Body of pancreas (tissue), 4 donors: ENCODE measurements at regions not wholly inside any gene's neighbourhood (a gene's known extent, or its start where the extent isn't known, plus 50 kb on each side); places are given as distances from the start of the nearest gene placed in this dataset.

ENCODE experiments used
- ATAC-seq: fragments of 150-250 bp; one replicate; pipeline ENCODE4 v1.9.1; 2016
- DNase-seq, 4 donors: peaks; one replicate each; pipeline ENCODE4 v3.0.0-alpha.2; 2019
- H3K27ac ChIP-seq, 4 donors: fragments of 200-600 bp; sonication (generic); 1 replicate in 3 of 4; 2 replicates in 1 of 4; pipeline versions ENCODE4 v1.5.1 to v1.6.1; 2016 to 2019; ENCODE audit warnings: mild to moderate bottlenecking in 1 of 4, mixed read lengths in 1 of 4, moderate library complexity in 1 of 4
- H3K27me3 ChIP-seq, 2 donors: fragments of 200-600 bp; sonication (generic); one replicate each; pipeline ENCODE4 v1.6.0; 2016; ENCODE audit warnings: mild to moderate bottlenecking in 1 of 2
- H3K36me3 ChIP-seq, 2 donors: fragments of 200-600 bp; sonication (generic); replicated peaks in 1 of 2; 2 replicates each; pipeline ENCODE4 v1.5.1; 2016; ENCODE audit warnings: low read depth in 2 of 2; ENCODE audit not compliant: insufficient read depth in 1 of 2
- H3K4me1 ChIP-seq: fragments of 200-600 bp; sonication (generic); one replicate; pipeline ENCODE4 v1.6.0; 2016
- H3K4me3 ChIP-seq, 2 donors: fragments of 200-600 bp; sonication (generic); 1 replicate in 1 of 2; 2 replicates in 1 of 2; pipeline ENCODE4 v1.5.1; 2016 to 2019
- H3K9me3 ChIP-seq, 3 donors: fragments of 200-600 bp; sonication (generic); 1 replicate in 2 of 3; 2 replicates in 1 of 3; pipeline ENCODE4 v1.5.1; 2016
- CTCF ChIP-seq, 7 experiments: fragments of 450-650 bp in 4 of 7; fragments of 200-600 bp in 3 of 7; sonication (generic) in 3 of 7; IDR thresholded peaks; one replicate each; pipeline ENCODE4 v1.5.1; 2016 to 2019; ENCODE audit warnings: antibody characterized with exemption in 7 of 7
- POLR2A ChIP-seq, 3 donors: fragments of 450-650 bp; IDR thresholded peaks; one replicate each; pipeline ENCODE4 v1.6.1; 2016; ENCODE audit warnings: antibody characterized with exemption in 3 of 3, mild to moderate bottlenecking in 2 of 3
- WGBS, 2 donors: methylation state at CpG; one replicate each; pipeline ENCODE4 v1.1.5; 2017; 5-methylcytosine and 5-hydroxymethylcytosine counted together
- intact Hi-C: fragments of 100-400 bp; cut with DNase I; formaldehyde crosslinking; loops from one replicate; pipeline ENCODE4 v1.15.1; 2023

DNA sequence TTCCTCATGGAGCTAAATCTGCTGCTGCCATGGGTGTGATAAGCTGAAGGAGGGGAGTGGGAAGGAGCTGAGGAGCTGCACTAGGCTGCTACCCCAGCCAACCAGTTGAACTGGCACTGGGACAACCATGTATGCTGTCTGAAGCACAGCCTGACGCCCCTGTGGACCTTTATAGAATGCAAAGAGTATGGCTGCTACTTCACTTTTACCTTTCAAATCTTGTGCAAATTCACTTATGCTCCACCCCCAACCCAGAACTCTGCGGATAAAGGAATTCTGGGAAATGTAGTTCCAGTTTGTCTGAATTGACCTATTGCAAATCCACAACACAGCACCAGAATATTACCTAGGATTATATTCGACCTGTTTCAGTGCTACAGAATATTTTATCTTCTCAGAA lies 217.4 kb upstream of the SLC35B3 start:
- WGBS, 2 donors: 60 to 69% methylated on average over 3 of the region's 3 CpGs
- H3K27me3 ChIP-seq: no peaks in the 10 kb centered on the region
- no peak overlapping the region for H3K27ac ChIP-seq
- H3K9me3 ChIP-seq: no peaks in the 10 kb centered on the region
- no peak for ATAC-seq
- H3K4me1 ChIP-seq: no peaks in the 10 kb centered on the region
- TF ChIP-seq CTCF (IDR thresholded peaks at IDR 0.05) (no peak), POLR2A (IDR thresholded peaks at IDR 0.05) (no peak)
- no peak overlapping the region for H3K4me3 ChIP-seq
- no peak for DNase-seq
- intact Hi-C loops: no loop called here
- H3K36me3 ChIP-seq: no peaks in the 10 kb centered on the region

- intact Hi-C loops: no loop called here
- Histone ChIP-seq H3K4me1 (no peaks in the 10 kb centered on the region), H3K36me3 (no peaks in the 10 kb centered on the region), H3K27me3 (no peaks in the 10 kb centered on the region), H3K27ac (no peak overlapping the region), H3K9me3 (no peaks in the 10 kb centered on the region), H3K4me3 (no peak overlapping the region)
- DNase-seq (no peak), ATAC-seq (no peak)
- WGBS, 2 donors: 88 to 94% methylated on average over 4 of the region's 4 CpGs
- no peak for TF ChIP-seq CTCF (IDR thresholded peaks at IDR 0.05)
- TF ChIP-seq POLR2A (IDR thresholded peaks at IDR 0.05): no peak
Observed at GRCh38 chr6:8651998-8652397, 216.7 kb upstream of the SLC35B3 start.

- TF ChIP-seq CTCF (IDR thresholded peaks at IDR 0.05): no peak
- no peak for TF ChIP-seq POLR2A (IDR thresholded peaks at IDR 0.05)
- Histone ChIP-seq H3K36me3 (no peaks in the 10 kb centered on the region), H3K4me3 (no peak overlapping the region), H3K27me3 (no peaks in the 10 kb centered on the region), H3K9me3 (no peaks in the 10 kb centered on the region), H3K27ac (no peak overlapping the region), H3K4me1 (no peaks in the 10 kb centered on the region)
- 67 to 68% methylated on average over 3 of the region's 3 CpGs for WGBS, 2 donors
- intact Hi-C loops: no loop called here
- no peak for DNase-seq
- no peak for ATAC-seq
Observed at GRCh38 chr6:8645212-8645611, 209.9 kb upstream of the SLC35B3 start.

GRCh38 chr6:8644306-8644705 lies 209.0 kb upstream of the SLC35B3 start:
- no peak for ATAC-seq
- TF ChIP-seq POLR2A (IDR thresholded peaks at IDR 0.05) (no peak), CTCF (IDR thresholded peaks at IDR 0.05) (no peak)
- Histone ChIP-seq H3K27ac (no peak overlapping the region), H3K4me3 (no peak overlapping the region), H3K27me3 (no peaks in the 10 kb centered on the region), H3K9me3 (no peaks in the 10 kb centered on the region), H3K4me1 (no peaks in the 10 kb centered on the region), H3K36me3 (no peaks in the 10 kb centered on the region)
- no peak for DNase-seq
- intact Hi-C loops: no loop called here
- WGBS, 2 donors: 78 to 84% methylated on average over 6 of the region's 6 CpGs

- H3K27ac ChIP-seq: no peak overlapping the region
- H3K4me1 ChIP-seq: no peaks in the 10 kb centered on the region
- no peak for TF ChIP-seq CTCF (IDR thresholded peaks at IDR 0.05)
- no peak for TF ChIP-seq POLR2A (IDR thresholded peaks at IDR 0.05)
- no peak overlapping the region for H3K4me3 ChIP-seq
- H3K9me3 ChIP-seq: no peaks in the 10 kb centered on the region
- no peak for ATAC-seq
- intact Hi-C loops: no loop called here
- DNase-seq: no peak
- WGBS, 2 donors: 51 to 60% methylated on average over 5 of the region's 5 CpGs
- H3K27me3 ChIP-seq: no peaks in the 10 kb centered on the region
- H3K36me3 ChIP-seq: no peaks in the 10 kb centered on the region
Observed at GRCh38 chr6:8642854-8643253, 207.5 kb upstream of the SLC35B3 start.
